ENCODE measurements at regions not wholly inside any gene's neighbourhood (a gene's known extent, or its start where the extent isn't known, plus 50 kb on each side); places are given as distances from the start of the nearest gene placed in this dataset.

DNA sequence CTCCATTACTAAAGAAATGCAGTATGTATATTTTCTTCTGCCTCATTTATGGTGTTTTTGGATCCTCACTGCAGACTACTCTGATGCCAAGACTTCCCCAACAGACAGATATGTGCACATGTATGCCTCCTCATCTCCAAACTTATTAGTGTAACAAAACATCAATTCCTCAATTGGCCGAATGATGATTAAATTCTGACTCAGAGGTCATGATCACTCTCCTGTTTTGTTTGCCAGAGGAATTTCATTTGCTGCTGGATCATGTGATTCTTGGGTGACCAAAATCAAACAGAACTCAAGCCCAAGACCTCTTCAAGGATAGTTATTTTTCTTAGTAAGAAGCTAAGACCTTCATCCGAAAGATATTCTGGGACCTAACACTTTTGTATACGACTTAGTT, 227.6 kb downstream of the LMO4 start:
- ATAC-seq = no peak
- Histone ChIP-seq H3K36me3 (ENCODE audit: control insufficient read depth, insufficient read depth, low read length) (no peaks in the 10 kb centered on the region), H3K9me3 (ENCODE audit: control insufficient read depth, insufficient read depth, low read depth, low read length) (no peaks in the 10 kb centered on the region; the same call in 1 of the 2 replicates), H3K4me3 (ENCODE audit: low read depth in 2 of 2, low read length in 2 of 2) (no peak overlapping the region), H3K4me1 (ENCODE audit: control insufficient read depth, insufficient read depth, low read length) (no peaks in the 10 kb centered on the region), H3K27ac (ENCODE audit: low read length) (no peak overlapping the region), H3K27me3 (ENCODE audit: control insufficient read depth, insufficient read depth, low read length) (no peaks in the 10 kb centered on the region)
- BruUV-seq (replicated peaks) = no TSS peak
- DNase-seq (ENCODE audit: low read depth, low spot score) = no peak
- no peak for TF ChIP-seq SIN3A (IDR thresholded peaks at IDR 0.05; ENCODE audit: borderline replicate concordance, insufficient read depth, low read depth, low read length)
- ChIA-PET CTCF (interaction anchor here (0.9 kb wide), 1 partner anchor 222 kb away, joined by 3 read pairs; no protein-coding TSS in a partner anchor), POLR2A (no interaction called here)
- intact Hi-C loops (cut with micrococcal nuclease; ENCODE audit: unreplicated experiment) = no loop called here
- in situ Hi-C loops (cut with HindIII; ENCODE audit: low pct_unique_long_range_greater_than_20kb, low sequenced_read_pairs) = no loop called here

DNA sequence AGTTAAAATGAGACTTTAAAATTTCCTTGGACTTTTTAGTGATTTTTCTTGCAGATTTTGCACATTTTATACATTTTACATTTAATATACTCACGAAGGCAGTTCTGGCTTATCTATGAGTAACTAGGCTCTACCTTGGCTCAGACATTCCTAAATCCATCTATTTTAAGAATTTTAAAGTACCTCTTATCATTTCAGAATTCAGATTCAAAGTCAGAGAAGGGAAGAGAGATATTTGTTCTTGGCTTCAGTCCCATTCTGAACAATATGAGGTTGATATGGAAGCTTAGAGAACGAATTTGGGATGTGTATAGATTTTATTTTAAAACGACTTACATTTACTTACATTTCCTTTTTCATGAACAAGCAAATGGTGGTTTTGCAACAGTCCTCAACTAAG, 230.2 kb downstream of the LMO4 start:
- TF ChIP-seq SIN3A (IDR thresholded peaks at IDR 0.05; ENCODE audit: borderline replicate concordance, insufficient read depth, low read depth, low read length) (no peak), TCF7L2 (IDR thresholded peaks at IDR 0.05; ENCODE audit: low read depth, low read length) (no peak), POLR2AphosphoS5 (IDR thresholded peaks at IDR 0.05; ENCODE audit: low read depth, low read length) (no peak)
- TF ChIP-seq, protein P1, sequence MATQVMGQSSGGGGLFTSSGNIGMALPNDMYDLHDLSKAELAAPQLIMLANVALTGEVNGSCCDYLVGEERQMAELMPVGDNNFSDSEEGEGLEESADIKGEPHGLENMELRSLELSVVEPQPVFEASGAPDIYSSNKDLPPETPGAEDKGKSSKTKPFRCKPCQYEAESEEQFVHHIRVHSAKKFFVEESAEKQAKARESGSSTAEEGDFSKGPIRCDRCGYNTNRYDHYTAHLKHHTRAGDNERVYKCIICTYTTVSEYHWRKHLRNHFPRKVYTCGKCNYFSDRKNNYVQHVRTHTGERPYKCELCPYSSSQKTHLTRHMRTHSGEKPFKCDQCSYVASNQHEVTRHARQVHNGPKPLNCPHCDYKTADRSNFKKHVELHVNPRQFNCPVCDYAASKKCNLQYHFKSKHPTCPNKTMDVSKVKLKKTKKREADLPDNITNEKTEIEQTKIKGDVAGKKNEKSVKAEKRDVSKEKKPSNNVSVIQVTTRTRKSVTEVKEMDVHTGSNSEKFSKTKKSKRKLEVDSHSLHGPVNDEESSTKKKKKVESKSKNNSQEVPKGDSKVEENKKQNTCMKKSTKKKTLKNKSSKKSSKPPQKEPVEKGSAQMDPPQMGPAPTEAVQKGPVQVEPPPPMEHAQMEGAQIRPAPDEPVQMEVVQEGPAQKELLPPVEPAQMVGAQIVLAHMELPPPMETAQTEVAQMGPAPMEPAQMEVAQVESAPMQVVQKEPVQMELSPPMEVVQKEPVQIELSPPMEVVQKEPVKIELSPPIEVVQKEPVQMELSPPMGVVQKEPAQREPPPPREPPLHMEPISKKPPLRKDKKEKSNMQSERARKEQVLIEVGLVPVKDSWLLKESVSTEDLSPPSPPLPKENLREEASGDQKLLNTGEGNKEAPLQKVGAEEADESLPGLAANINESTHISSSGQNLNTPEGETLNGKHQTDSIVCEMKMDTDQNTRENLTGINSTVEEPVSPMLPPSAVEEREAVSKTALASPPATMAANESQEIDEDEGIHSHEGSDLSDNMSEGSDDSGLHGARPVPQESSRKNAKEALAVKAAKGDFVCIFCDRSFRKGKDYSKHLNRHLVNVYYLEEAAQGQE (IDR thresholded peaks at IDR 0.05; ENCODE audit: insufficient read depth in 1 of 2, low read depth in 2 of 2, low read length in 1 of 2) = no peak
- TF ChIP-seq, protein P2, sequence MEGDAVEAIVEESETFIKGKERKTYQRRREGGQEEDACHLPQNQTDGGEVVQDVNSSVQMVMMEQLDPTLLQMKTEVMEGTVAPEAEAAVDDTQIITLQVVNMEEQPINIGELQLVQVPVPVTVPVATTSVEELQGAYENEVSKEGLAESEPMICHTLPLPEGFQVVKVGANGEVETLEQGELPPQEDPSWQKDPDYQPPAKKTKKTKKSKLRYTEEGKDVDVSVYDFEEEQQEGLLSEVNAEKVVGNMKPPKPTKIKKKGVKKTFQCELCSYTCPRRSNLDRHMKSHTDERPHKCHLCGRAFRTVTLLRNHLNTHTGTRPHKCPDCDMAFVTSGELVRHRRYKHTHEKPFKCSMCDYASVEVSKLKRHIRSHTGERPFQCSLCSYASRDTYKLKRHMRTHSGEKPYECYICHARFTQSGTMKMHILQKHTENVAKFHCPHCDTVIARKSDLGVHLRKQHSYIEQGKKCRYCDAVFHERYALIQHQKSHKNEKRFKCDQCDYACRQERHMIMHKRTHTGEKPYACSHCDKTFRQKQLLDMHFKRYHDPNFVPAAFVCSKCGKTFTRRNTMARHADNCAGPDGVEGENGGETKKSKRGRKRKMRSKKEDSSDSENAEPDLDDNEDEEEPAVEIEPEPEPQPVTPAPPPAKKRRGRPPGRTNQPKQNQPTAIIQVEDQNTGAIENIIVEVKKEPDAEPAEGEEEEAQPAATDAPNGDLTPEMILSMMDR (IDR thresholded peaks at IDR 0.05) = no peak

DNA sequence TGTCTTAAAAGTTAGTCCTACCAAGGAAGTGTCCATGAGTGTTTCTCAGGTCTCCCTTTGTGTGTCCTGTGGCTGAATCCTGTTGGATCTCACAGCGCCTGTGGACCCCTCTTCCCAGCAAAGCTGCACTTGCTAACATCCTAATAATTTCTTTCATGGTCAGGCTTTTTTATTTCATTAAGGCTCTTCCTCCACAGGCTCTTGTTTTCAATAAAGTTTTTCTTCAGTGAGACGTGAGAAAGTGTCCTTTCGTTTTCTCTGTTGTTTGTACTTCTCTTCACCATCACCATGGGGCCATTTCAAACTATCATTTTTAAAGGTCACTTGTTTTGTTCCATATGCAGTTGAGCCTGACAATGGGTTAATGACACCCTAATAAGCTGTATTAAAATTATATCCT, 231.5 kb downstream of the LMO4 start:
- ATAC-seq = no peak
- CTCF ChIA-PET = no interaction called here
- DNase-seq (ENCODE audit: low read depth, low spot score) = no peak
- Histone ChIP-seq H3K4me1 (ENCODE audit: control insufficient read depth, insufficient read depth, low read length) (no peaks in the 10 kb centered on the region), H3K4me3 (ENCODE audit: low read depth in 2 of 2, low read length in 2 of 2) (no peak overlapping the region), H3K27ac (ENCODE audit: low read length) (no peak overlapping the region), H3K27me3 (ENCODE audit: control insufficient read depth, insufficient read depth, low read length) (no peaks in the 10 kb centered on the region), H3K36me3 (ENCODE audit: control insufficient read depth, insufficient read depth, low read length) (no peaks in the 10 kb centered on the region), H3K9me3 (ENCODE audit: control insufficient read depth, insufficient read depth, low read depth, low read length) (no peaks in the 10 kb centered on the region; the same call in 1 of the 2 replicates)
- POLR2A ChIA-PET = no interaction called here
- BruUV-seq (replicated peaks) = no TSS peak
- intact Hi-C loops (cut with micrococcal nuclease; ENCODE audit: unreplicated experiment) (no loop called here), in situ Hi-C loops (cut with HindIII; ENCODE audit: low pct_unique_long_range_greater_than_20kb, low sequenced_read_pairs) (no loop called here)
- TF ChIP-seq, protein P1 (IDR thresholded peaks at IDR 0.05; ENCODE audit: insufficient read depth in 1 of 2, low read depth in 2 of 2, low read length in 1 of 2) = no peak
- no peak for TF ChIP-seq TCF7L2 (IDR thresholded peaks at IDR 0.05; ENCODE audit: low read depth, low read length)
- TF ChIP-seq, protein P2 (IDR thresholded peaks at IDR 0.05) = no peak
- no peak for TF ChIP-seq SIN3A (IDR thresholded peaks at IDR 0.05; ENCODE audit: borderline replicate concordance, insufficient read depth, low read depth, low read length)
- no peak for TF ChIP-seq POLR2AphosphoS5 (IDR thresholded peaks at IDR 0.05; ENCODE audit: low read depth, low read length)

More for the DNA sequence above, 230.2 kb downstream of the LMO4 start:
- H3K4me3 ChIP-seq (ENCODE audit: low read depth in 2 of 2, low read length in 2 of 2) = no peak overlapping the region
- no TSS peak for BruUV-seq (replicated peaks)
- H3K4me1 ChIP-seq (ENCODE audit: control insufficient read depth, insufficient read depth, low read length) = no peaks in the 10 kb centered on the region
- DNase-seq (ENCODE audit: low read depth, low spot score) (no peak), ATAC-seq (no peak)
- ChIA-PET CTCF (no interaction called here), POLR2A (no interaction called here)
- no peaks in the 10 kb centered on the region; the same call in 1 of the 2 replicates for H3K9me3 ChIP-seq (ENCODE audit: control insufficient read depth, insufficient read depth, low read depth, low read length)
- in situ Hi-C loops (cut with HindIII; ENCODE audit: low pct_unique_long_range_greater_than_20kb, low sequenced_read_pairs) (no loop called here), intact Hi-C loops (cut with micrococcal nuclease; ENCODE audit: unreplicated experiment) (no loop called here)
- no peaks in the 10 kb centered on the region for H3K27me3 ChIP-seq (ENCODE audit: control insufficient read depth, insufficient read depth, low read length)
- H3K36me3 ChIP-seq (ENCODE audit: control insufficient read depth, insufficient read depth, low read length) = no peaks in the 10 kb centered on the region
- H3K27ac ChIP-seq (ENCODE audit: low read length) = no peak overlapping the region

Measured in Panc1 (cell line).